ENCODE measurements at regions not wholly inside any gene's neighbourhood (a gene's known extent, or its start where the extent isn't known, plus 50 kb on each side); places are given as distances from the start of the nearest gene placed in this dataset.

DNA sequence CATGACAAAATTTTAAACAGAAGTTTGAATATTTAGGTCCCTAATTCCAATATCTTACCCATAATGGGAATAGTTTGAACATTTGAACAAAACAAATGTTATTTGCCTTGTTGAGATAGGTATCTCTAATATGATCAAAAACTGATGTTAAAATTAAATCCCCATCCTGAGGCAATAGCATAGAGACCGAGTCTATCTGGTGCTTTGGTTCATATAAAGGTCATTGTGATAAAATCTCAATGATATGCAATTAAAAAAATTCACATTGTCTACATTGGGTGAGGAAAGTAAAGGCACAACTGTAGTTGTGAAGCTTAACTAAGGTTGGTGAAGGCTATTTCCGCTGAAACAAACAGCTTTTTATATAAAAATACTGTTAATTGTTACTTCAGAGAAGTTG is 318.3 kb downstream of the CAAP1 start:
- TF ChIP-seq, protein P1, sequence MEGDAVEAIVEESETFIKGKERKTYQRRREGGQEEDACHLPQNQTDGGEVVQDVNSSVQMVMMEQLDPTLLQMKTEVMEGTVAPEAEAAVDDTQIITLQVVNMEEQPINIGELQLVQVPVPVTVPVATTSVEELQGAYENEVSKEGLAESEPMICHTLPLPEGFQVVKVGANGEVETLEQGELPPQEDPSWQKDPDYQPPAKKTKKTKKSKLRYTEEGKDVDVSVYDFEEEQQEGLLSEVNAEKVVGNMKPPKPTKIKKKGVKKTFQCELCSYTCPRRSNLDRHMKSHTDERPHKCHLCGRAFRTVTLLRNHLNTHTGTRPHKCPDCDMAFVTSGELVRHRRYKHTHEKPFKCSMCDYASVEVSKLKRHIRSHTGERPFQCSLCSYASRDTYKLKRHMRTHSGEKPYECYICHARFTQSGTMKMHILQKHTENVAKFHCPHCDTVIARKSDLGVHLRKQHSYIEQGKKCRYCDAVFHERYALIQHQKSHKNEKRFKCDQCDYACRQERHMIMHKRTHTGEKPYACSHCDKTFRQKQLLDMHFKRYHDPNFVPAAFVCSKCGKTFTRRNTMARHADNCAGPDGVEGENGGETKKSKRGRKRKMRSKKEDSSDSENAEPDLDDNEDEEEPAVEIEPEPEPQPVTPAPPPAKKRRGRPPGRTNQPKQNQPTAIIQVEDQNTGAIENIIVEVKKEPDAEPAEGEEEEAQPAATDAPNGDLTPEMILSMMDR (IDR thresholded peaks at IDR 0.05; ENCODE audit: low read depth, low read length, poor library complexity, severe bottlenecking) = no peak
- TF ChIP-seq EZH2phosphoT487 (IDR thresholded peaks at IDR 0.05; ENCODE audit: borderline replicate concordance, low read length) = no peak
